ENCODE measurements at regions not wholly inside any gene's neighbourhood (a gene's known extent, or its start where the extent isn't known, plus 50 kb on each side); places are given as distances from the start of the nearest gene placed in this dataset.

GRCh38 chr5:96285823-96286222 is 147.2 kb downstream of the PCSK1 start:
- TF ChIP-seq, protein P1, sequence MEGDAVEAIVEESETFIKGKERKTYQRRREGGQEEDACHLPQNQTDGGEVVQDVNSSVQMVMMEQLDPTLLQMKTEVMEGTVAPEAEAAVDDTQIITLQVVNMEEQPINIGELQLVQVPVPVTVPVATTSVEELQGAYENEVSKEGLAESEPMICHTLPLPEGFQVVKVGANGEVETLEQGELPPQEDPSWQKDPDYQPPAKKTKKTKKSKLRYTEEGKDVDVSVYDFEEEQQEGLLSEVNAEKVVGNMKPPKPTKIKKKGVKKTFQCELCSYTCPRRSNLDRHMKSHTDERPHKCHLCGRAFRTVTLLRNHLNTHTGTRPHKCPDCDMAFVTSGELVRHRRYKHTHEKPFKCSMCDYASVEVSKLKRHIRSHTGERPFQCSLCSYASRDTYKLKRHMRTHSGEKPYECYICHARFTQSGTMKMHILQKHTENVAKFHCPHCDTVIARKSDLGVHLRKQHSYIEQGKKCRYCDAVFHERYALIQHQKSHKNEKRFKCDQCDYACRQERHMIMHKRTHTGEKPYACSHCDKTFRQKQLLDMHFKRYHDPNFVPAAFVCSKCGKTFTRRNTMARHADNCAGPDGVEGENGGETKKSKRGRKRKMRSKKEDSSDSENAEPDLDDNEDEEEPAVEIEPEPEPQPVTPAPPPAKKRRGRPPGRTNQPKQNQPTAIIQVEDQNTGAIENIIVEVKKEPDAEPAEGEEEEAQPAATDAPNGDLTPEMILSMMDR (IDR thresholded peaks at IDR 0.05; ENCODE audit: low read length) = no peak
- no peak for TF ChIP-seq EZH2 (IDR thresholded peaks at IDR 0.05; ENCODE audit: borderline replicate concordance, low read length)
